Retina (tissue), 1 donor: ENCODE measurements at regions not wholly inside any gene's neighbourhood (a gene's known extent, or its start where the extent isn't known, plus 50 kb on each side); places are given as distances from the start of the nearest gene placed in this dataset.
A peak's percentile ranks its signal among the peaks of the same experiment; 100 is the strongest.

ENCODE experiments used
- DNase-seq: peaks from one replicate; pipeline ENCODE4 v3.0.0-alpha.2; 2016

DNA sequence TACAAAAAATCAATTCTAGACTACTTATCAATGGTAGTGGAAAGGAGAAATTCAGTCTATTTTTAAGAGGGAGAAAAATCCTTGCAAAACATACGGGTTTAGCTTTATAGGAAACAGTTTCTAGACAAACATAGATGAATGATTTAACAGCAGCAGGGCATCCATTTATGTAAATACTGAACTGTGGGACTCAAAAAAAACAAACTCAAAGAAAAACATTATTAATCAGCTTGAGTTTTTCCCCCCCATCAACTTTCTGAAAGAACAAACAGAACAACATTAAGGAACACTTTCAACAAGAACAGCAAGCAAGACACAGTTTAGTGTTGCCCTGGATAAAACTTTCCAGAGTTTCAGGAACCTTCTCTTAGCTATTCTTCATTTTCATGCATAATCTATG, 147.3 kb upstream of the KCNK2 start:
- DNase-seq = no peak

DNA sequence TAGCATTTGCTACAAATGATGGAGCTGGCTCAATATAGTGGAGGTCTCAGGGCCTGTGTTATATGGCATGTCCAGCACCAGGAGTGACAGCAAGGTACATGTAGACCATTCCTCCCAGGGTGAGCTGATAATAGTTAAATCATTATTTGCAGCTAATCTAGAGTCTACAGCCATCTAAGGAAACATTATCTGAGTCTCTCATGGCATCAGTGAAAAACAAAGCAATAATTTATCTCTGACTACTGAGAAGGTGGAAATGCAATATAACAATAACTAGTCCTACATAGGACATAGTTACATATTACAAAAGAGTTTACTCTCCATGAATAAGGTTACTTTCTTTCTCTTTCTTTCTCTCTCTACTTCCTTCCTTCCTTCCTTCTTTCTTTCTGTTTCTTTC, 143.4 kb upstream of the KCNK2 start:
- no peak for DNase-seq

DNA sequence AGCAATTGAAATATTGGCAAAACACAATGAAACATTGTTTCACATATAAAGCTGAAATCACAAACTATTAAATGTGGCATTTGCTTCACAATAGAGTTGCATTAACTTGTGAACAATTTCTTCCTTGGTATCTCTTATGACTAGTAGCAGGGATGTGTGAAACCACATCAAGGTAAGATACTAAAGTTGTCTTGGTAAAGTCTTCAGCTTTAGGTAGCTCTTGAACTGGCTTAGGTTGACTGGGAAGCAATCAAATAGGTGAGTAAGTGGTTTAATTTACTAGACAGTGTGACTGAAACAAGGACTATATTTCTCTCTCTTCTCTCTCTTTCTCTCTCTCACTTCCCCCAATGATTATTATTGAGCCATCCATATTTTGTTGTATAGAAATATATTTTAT, 141.5 kb upstream of the KCNK2 start:
- no peak for DNase-seq

DNA sequence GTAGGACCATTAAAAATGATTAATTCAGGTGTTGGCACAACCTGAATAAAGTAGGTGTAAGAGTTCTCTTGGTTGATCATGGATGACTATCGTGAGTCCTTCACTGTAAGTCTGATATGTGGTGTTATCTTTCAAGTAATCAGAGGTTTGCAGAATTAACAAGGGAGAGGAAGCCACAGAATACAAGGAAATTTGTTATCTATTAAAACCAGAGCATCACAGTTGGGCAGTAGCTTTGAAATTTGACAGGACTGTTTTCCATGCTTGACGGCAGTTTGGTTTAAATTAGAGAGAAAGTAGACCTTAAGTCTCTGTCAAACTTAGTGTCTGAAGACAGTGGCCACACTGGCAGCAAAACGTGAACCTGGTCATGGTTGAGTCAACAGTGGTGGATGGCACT, 139.5 kb upstream of the KCNK2 start:
- no peak for DNase-seq

DNA sequence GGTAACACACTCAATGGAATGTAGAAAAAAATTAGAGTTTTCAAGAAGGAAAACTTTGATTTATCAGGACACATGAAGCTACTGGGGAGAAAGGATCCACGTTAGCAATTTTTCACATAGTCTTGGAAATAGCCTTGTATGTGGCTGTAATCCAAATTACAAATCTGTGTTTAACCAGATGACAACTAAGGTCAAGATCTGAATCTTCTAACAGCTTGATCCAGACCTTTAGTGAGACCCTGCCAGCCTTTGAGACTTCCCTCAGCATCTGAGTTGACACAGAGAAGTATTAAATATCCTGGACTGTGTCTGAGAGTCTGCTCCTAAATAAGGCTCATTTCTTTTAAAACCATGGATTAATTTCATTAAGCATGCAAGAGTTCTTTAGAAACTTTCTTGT, 135.9 kb upstream of the KCNK2 start:
- no peak for DNase-seq

DNA sequence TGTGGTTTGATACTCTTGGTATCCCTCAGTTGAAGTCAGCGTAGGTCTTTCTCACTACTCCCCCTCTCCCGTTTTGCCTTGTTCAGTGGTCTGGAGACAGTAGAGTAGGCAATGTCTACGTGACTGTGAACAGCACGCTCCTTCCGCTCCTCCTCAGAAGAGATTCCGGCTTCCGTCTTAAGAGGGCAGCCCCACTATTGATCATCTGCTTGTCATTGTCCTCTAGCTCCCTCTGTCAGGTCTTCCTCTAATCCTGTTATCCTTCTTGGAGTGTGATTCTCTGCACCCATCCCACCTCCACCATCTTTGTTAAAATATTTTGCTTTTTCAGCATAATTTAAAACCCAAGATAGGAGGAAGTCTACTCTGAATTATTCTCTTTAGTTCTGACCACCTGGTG, 129.9 kb upstream of the KCNK2 start:
- DNase-seq = no peak

DNA sequence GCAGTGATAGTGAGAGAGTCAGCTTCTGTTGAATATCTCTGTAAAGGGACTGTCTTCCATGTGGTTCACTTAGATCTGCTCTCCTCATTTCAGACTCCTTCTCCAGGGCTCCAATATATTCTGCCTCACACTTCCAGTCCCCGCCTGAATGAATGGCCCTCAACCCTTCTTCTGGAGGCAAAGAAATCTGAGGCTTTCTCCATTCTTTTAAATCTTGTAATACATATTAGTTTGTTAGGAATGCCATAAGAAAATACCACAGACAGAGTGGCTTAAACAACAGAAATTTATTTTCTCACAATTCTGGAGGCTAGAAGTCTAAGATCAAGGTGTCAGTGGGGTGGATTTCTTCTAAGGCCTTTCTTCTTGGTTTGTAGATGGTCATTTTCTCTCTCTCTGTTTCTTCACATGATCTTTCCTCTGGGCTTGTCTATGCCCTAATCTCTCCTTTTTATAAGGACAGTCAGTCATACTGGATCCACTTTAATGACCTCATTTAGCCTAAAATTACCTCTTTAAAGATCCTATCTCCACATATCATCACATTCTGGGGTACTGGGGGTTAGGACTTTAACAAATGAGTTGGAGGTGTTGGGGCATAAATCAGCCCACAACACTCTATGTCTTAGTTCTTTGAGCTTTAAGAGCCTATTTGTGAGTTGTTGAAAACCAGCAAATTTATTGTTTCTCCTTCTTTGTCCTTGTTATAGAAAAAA, 128.5 kb upstream of the KCNK2 start:
- no peak for DNase-seq

DNA sequence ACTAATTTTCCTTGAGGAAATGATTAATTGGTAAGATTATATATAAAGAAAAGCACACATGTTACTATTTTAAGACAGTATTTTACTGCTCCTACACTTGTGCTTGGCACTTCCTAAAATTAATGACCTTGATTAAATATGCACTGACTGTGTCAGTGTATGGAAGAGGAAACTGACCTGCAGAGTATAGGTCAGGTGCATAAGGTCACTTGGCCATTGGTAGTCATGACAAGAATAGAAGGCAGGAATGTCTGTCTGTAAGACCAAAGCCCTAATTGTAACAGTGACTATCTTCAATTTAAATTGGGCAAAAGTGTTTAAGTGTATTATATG, 128.0 kb upstream of the KCNK2 start:
- no peak for DNase-seq

DNA sequence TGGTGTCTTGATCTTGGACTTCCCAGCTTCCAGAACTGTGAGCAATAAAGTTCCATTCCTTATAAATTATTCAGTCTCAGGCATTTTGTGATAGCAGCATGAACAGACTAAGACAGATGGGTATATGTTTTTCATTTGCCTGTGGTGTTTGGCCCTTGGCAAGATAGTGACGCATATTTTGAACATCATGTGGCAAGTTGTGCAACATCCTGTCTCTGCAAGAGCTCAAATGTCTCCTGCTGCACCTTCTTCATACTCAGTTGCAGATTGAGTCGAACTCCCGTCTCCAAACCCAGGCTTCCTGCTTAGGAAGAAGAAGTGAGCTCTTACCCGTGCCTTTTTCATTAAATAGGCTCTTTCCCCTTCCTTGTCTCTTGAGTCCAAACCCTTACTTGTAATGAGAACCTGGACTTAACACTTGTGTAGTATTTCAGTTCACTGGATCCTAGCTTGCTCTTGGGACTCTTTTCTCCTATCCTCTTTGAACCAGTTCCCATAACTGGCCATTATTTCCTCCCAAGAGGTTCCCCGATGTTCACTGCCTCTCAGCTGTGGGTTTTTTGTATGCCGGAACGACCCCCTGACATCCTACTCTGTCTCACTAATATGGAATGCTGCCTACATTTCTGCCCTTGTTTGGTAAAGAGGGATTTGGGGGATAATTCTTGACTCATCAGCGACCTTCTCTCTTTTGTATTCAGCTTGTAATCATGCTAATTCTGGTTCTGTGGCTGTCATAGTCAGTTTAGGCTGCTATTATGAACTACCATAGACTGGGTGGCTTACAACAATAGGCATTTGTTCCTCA, 125.0 kb upstream of the KCNK2 start:
- peak; percentile 29 for DNase-seq

DNA sequence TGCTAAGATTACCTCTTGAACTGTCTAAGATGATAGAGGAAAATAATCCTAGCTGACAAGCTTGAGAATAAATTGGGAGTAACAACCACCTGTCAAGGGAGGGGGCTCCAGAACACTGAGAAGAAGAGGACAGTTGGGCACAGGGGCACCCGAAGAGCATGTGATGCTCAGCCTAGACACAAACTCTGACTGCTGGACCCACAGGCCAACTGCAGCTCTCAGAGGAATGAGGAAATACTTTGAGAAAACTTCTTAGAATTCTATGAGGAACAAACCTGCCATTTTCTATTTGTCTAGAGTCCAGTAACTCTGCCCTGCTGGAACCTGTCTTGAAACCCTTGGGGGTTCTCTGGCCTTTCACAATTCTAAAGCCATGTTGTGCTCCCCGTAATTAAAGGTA, 124.1 kb upstream of the KCNK2 start:
- no peak for DNase-seq

DNA sequence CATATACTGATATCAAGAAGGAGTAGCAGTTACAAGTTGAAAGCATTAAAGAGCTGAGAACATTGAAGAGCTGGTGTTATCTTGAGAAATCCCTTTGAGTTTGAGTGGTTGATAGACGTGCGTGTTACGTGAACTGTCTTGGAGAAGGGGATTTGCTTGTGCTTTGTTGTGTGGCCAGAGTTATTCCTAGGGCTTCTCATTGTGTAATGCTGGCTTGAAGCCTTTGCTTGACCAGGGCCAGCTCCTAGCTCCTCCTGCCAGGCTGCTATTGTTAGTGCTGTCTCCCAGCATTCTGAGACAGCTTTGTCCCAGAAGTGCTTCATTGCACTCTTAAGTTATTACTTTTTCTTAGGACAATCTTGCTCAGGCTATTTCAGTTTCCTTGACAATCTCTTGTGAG, 116.2 kb upstream of the KCNK2 start:
- no peak for DNase-seq

DNA sequence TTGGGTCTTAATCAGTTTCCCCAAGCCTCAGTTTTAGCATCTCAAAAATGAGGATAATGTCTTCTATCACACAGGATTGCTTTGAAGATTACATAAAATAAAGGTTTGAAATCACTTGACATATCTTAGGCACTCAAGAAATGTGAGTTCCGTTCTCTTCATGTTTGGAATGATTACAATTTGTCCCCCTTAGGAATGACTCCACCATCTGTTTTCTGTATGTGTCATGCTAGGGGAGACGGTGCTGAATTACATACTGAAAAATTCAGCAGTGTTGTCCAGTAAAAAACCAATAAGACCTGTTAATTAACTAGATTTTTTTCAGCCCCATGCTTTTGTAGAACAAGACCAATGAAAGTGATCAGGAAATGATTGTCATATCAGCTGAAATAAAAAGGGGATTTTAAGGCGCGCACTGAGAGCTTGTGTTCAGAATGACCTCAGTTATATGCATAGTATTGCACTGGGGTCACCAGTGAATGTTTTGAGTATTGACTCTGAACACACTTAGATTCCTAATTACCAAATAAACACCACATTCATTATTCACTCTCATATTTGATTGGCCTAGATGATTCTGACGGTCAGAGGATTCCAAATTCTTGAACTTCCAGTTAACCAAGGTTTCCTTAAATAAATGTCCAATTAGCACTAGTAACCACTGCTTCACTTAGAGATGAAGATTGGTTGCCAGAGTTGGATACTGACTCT, 114.5 kb upstream of the KCNK2 start:
- no peak for DNase-seq

DNA sequence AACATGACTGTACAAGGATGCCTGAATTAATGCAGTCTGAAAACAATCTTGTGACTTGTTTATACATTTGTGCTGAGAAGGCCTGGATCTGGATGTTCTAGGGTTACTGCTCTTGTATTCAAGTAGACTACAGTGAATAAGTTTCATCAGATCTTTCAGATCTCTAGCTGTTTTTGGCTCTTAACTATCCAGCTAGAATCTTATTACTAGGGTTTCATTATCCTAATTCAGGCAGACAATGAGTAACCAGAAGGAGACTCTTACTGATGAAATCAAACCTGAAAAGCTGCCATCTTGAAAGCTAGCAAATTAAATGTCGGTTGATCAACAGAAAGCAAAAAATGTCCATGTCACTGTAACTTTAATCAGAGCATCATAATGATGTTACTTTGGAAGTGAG, 112.5 kb upstream of the KCNK2 start:
- DNase-seq = no peak

DNA sequence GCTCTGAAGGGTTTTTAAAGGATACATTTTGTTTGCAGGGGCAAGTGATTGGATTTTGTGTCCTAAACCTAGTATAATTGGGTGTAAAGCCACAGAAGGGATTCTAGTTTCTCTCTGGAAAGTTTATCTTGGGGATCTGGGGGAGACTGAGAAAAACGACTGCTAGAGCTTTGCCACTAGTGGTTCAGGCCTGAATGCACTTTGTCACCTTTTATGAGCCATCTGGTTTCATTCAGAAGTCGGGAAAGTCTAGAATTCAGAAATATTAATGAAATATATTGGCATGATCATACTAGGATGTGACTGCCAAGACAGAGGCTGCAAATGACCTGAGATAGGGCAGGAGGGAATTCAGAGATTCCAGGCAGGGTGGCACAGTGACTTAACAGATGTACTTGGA, 111.5 kb upstream of the KCNK2 start:
- DNase-seq = no peak

DNA sequence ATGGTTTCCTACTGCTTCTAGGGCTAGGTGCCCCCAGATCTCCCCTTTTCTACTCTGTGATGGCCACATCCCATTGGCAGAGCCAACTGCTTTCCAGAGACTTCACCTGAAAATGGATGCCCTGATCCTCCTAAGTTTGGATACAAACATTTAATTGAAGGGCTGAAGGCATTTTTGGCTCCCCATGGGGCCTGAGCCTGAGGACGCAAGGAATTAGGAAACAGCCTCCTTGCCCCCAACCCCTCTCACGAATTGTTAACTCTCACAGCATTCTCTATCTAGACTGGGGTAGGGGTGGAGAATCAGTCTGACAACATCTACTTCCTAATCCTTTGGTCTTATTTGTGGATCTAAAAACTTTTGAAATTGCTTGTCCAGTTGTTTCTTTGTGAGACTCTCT, 108.5 kb upstream of the KCNK2 start:
- DNase-seq = no peak

DNA sequence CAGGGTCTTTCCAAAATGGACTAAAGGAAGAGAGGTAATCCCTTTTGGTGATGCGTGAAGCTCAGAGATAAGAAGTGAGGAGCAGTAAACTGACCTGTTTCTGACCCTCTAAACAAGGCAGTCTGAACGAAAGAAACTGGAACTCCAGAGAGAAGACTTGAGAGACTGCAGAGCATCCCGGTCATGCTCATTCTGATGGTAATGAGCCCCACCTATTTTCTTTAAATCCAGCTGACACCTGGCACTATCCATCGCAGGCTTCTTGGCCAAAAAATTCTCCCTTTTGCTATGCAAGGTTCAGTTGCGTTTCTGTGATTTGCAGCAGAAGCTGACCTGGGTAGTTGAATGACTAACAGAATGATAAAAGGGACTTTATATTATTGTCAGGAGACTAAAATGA, 105.9 kb upstream of the KCNK2 start:
- no peak for DNase-seq

DNA sequence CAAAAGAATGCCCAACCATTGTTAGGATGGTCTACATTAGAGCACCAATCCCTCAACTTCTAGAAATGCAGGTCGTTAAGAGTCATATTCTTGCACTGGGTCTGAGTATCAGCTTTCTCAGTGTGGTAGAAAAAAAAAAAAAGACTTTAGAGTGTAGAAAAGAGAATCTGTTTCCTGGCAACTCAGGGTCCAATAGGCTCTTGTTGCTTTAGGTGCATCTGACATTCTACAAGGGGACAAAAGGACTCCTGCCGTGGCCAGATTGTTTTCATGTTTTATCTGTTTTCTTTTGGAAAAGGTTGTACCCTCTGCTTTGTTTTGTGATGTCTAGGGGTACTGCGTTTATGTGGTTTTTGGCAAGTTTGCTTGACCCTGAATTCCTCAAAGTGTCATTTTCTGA, 105.4 kb upstream of the KCNK2 start:
- no peak for DNase-seq

DNA sequence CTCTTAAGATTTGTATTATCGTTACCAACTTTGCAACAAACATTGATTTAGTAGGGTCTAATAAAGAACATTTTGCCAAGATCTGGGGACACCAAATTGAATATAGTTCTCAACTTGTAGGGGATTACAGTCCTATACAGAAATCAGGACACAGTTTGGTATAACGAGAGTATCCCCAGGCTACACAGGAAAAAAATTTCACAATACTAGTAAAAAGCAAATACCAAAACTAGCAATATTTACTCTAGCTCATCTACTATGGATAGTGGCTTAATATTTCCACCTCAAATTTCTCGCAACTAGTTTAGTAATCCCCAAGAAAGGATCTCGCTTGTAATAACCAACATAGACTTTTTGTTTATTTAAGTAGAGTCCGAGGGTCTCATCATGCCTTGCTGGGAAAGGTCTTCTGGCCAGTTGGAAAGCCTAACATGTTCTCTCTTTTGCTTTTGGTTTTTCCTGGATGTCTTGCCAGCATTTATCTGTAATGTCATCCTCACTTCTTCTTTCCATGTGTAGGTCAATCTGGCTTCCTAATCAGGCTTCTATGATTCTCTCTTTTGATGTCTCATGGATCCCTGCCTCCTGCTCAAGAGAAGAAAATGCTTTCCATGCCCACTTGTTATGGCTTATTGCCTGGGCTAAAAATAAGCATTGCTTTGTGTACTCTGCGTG, 104.7 kb upstream of the KCNK2 start:
- DNase-seq = no peak

DNA sequence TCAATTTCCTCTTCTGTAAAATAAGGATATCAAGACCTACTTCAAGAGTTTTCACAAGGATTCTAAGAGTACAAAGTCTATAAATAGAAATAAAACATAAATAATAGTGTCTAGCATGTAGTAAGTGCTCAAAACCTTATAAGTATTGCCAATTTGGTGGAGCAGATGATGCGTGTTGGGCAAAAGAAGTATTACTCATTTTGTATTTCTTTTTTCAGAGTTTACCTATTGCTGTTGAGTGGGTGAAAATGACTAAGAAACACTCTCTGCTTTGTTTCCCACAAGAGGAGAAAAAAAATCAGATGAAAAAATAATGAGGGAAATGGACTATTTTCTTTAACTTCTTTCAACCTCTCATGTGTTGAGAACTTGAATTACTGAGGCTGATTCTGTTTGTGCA, 103.3 kb upstream of the KCNK2 start:
- no peak for DNase-seq

DNA sequence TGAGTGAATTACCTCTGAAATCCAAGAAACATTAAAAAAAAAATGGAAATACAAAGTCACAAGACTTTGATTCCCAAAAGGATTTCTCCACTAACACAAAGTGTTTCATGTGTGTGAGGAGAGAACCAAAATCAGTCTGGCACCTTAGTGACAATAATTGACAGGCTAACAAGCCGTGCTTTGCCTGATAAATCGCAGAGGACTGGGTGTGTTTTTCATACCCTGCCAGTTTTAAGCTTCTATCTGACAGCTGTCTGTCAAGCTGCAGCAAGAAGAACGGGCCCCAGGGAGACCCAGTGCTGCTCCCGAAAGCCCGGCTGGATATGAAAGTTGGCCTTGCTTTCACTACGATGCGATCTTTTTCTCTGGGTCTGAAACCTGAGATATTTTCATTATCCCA, 101.6 kb upstream of the KCNK2 start:
- no peak for DNase-seq

DNA sequence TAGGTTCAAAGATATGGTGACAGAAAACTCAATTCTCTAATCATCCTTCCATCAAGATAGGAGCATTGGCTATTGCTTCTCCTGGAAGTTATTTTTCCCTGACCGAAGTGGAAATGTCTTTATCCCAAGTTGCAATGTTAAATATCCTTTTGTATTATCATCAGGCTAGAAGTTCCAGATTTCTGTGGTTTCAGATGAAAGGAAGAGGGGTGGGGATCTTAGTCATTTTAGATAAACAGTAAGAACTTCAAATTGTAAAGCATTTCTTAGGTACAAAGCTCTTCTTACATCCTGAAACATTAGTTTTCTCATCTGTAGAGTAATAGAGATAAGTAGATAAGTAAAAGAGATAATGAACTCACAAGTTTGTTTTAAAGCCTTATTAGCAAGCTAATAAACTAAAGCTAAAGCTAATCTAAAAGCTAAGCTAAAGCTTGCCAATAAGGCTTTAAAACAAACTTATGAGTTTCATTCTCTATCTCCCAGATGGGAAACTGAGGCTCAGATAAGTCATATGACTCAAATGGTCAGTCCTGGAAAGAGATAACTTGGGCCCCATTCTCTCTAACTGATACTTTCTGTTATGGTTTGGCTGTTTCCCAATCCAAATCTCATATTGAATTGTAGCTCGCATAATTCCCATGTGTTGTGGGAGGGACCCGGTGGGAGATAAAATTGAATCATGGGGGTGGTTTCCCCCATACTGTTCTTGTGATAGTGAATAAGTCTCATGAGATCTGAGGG, 99.2 kb upstream of the KCNK2 start:
- DNase-seq = no peak

DNA sequence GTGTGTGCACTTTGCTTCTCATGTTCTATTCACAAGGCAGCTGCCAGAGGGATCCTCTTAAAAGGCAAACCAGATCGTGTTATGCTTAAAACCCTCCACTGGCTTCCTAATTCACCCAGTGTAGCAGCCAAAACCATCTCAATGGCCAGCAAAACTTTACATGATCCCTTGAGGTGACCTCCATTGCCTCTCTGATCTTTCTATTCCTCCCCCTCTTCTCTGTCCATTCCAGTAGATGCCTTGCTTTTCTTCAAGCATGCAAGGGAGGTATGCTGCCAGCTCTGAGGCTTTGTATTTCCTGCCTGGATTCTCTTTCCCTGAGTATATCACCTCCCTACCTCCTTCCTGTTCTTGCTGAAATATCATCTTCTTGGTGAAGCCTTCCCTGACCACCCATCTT, 93.2 kb upstream of the KCNK2 start:
- DNase-seq = no peak

DNA sequence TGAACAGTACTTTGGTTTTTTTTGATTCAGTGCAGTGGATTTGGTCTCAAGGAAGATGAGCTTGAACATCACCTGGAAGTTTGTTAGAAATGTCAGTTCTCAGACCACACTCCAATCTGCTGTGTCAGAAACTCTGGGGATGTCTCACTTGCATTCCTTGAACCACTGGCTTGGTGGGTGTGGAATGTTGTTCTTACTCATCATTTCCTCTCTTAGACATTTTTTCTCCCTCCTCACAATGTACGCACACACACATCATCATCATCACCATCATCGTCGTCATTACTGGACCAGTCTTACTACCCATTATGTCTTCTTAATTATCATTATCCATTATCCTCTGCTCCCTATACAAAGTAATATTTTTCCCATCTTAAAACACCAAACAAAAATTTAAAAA, 91.9 kb upstream of the KCNK2 start:
- DNase-seq = no peak
